Neural progenitor cell (in vitro differentiated cells): ENCODE measurements at regions not wholly inside any gene's neighbourhood (a gene's known extent, or its start where the extent isn't known, plus 50 kb on each side); places are given as distances from the start of the nearest gene placed in this dataset.

Source experiments
- DNase-seq: peaks from one replicate; pipeline ENCODE4 v3.0.0-alpha.2; 2016; ENCODE audit warnings: low spot score
- H2AFZ ChIP-seq: fragments of 200-600 bp; sonication (generic); replicated peaks from 2 replicates; pipeline ENCODE4 v1.6.1; 2016; ENCODE audit warnings: antibody characterized with exemption
- H3F3A ChIP-seq: fragments of 200-600 bp; sonication (generic); 2 replicates; pipeline ENCODE4 v1.6.1; 2016; ENCODE audit warnings: antibody characterized with exemption, low read depth
- H3K27ac ChIP-seq: fragments of 200-600 bp; sonication (generic); 2 replicates; pipeline ENCODE4 v1.5.1; 2016; ENCODE audit warnings: mild to moderate bottlenecking
- H3K27me3 ChIP-seq: fragments of 200-600 bp; sonication (generic); 2 replicates; pipeline ENCODE4 v1.6.1; 2016; ENCODE audit warnings: mild to moderate bottlenecking, moderate library complexity
- H3K36me3 ChIP-seq: fragments of 200-600 bp; sonication (generic); 2 replicates; pipeline ENCODE4 v1.5.1; 2016
- H3K4me1 ChIP-seq: fragments of 200-600 bp; sonication (generic); 2 replicates; pipeline ENCODE4 v1.6.1; 2016; ENCODE audit warnings: mixed run types
- H3K4me2 ChIP-seq: fragments of 200-600 bp; sonication (generic); 2 replicates; pipeline ENCODE4 v1.6.1; 2016
- H3K4me3 ChIP-seq: fragments of 200-600 bp; sonication (generic); 2 replicates; pipeline ENCODE4 v1.5.1; 2016
- H3K79me2 ChIP-seq: fragments of 200-600 bp; sonication (generic); 2 replicates; pipeline ENCODE4 v1.6.1; 2016; ENCODE audit warnings: low read depth
- H3K9ac ChIP-seq: fragments of 200-600 bp; sonication (generic); 2 replicates; pipeline ENCODE4 v1.6.1; 2016
- H3K9me3 ChIP-seq: fragments of 200-600 bp; sonication (generic); 2 replicates; pipeline ENCODE4 v1.5.1; 2016; ENCODE audit warnings: low read depth
- H4K20me1 ChIP-seq: fragments of 200-600 bp; sonication (generic); 2 replicates; pipeline ENCODE4 v1.6.1; 2016; ENCODE audit warnings: low read depth
- H3K27ac Mint-ChIP-seq: 3 replicates; pipeline ENCODE4 v1.8.0; 2021; ENCODE audit warnings: mixed read lengths
- H3K27me3 Mint-ChIP-seq: 2 replicates; pipeline ENCODE4 v1.8.0; 2022; ENCODE audit warnings: low read depth, mild to moderate bottlenecking, inconsistent platforms, moderate library complexity, mixed read lengths; ENCODE audit not compliant: insufficient read depth
- H3K36me3 Mint-ChIP-seq: 3 replicates; pipeline ENCODE4 v1.8.0; 2021; ENCODE audit warnings: mixed read lengths
- H3K4me1 Mint-ChIP-seq: 3 replicates; pipeline ENCODE4 v1.8.0; 2021; ENCODE audit warnings: mixed read lengths
- H3K4me3 Mint-ChIP-seq: 3 replicates; pipeline ENCODE4 v1.8.0; 2021; ENCODE audit warnings: mild to moderate bottlenecking, moderate library complexity, mixed read lengths
- H3K9me3 Mint-ChIP-seq: 3 replicates; pipeline ENCODE4 v1.8.0; 2020; ENCODE audit warnings: mixed read lengths
- EZH2 ChIP-seq: fragments of 200-600 bp; sonication (generic); IDR thresholded peaks from 2 replicates; pipeline ENCODE4 v1.6.1; 2017; ENCODE audit warnings: antibody characterized with exemption, mild to moderate bottlenecking, moderate library complexity
- EZH2phosphoT487 ChIP-seq: fragments of 200-600 bp; sonication (generic); IDR thresholded peaks from 2 replicates; pipeline ENCODE4 v1.6.1; 2017; ENCODE audit warnings: antibody characterized with exemption
- TF ChIP-seq, protein P1 (sequence below): fragments of 200-600 bp; sonication (generic); IDR thresholded peaks from 2 replicates; pipeline ENCODE4 v1.5.1; 2017; ENCODE audit warnings: antibody characterized with exemption, mild to moderate bottlenecking

DNA sequence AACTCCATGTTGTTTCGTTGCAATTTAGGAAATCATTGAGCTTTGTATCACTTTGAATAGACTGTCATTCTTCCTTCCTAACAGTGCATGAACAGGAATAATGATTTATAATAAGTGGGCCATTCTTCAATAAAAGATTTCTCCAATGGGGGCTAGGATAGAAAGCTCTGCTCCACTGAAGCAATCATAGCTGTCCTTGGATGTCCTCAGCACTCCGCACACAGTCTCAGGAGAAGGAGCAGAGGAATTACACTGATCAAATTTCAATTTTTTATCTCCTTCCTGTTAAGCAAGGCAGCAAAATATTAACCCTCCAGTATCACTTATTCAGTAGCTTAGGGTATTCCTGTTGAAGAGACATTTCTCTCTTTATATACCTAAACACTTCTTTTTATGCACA, 532.7 kb upstream of the ST8SIA4 start:
- H3K9me3 ChIP-seq = no peaks in the 10 kb centered on the region
- no peak overlapping the region for H2AFZ ChIP-seq
- Mint-ChIP-seq H3K27me3 (no peaks in the 10 kb centered on the region), H3K36me3 (no peaks in the 10 kb centered on the region), H3K9me3 (no peaks in the 10 kb centered on the region), H3K4me1 (peaks cover 6% of the 10 kb centered on the region), H3K27ac (no peak overlapping the region), H3K4me3 (no peak overlapping the region)
- H3K27me3 ChIP-seq = no peaks in the 10 kb centered on the region
- no peaks in the 10 kb centered on the region for H3F3A ChIP-seq
- DNase-seq = no peak
- no peaks in the 10 kb centered on the region for H3K36me3 ChIP-seq
- no peak overlapping the region for H3K9ac ChIP-seq
- H3K4me3 ChIP-seq = no peak overlapping the region
- no peak overlapping the region for H3K27ac ChIP-seq
- no peaks in the 10 kb centered on the region for H3K79me2 ChIP-seq
- H3K4me1 ChIP-seq = no peaks in the 10 kb centered on the region
- H4K20me1 ChIP-seq = no peaks in the 10 kb centered on the region
- TF ChIP-seq, protein P1, sequence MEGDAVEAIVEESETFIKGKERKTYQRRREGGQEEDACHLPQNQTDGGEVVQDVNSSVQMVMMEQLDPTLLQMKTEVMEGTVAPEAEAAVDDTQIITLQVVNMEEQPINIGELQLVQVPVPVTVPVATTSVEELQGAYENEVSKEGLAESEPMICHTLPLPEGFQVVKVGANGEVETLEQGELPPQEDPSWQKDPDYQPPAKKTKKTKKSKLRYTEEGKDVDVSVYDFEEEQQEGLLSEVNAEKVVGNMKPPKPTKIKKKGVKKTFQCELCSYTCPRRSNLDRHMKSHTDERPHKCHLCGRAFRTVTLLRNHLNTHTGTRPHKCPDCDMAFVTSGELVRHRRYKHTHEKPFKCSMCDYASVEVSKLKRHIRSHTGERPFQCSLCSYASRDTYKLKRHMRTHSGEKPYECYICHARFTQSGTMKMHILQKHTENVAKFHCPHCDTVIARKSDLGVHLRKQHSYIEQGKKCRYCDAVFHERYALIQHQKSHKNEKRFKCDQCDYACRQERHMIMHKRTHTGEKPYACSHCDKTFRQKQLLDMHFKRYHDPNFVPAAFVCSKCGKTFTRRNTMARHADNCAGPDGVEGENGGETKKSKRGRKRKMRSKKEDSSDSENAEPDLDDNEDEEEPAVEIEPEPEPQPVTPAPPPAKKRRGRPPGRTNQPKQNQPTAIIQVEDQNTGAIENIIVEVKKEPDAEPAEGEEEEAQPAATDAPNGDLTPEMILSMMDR = no peak
- TF ChIP-seq EZH2 (no peak), EZH2phosphoT487 (no peak)
- no peak overlapping the region for H3K4me2 ChIP-seq

DNA sequence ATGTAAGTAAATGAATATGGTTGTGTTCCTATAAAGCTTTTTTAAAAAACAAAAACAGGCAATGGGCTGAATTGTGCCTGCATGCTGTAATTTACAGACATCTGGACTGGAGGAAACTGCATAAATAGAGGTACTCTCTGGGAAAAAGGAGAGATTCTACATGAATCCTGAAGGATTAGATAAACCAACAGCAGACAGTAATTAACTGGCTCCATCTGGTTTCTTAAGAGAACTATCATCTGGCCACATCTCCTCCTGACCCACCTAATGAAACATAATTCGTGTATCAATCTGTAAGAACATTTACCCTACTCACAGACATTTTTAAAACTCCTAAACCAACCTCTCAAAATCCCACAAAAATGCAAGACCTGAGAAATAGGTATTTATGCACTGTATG, 528.1 kb upstream of the ST8SIA4 start:
- no peak overlapping the region for H3K4me2 ChIP-seq
- H4K20me1 ChIP-seq = no peaks in the 10 kb centered on the region
- H3K27me3 ChIP-seq = no peaks in the 10 kb centered on the region
- H3K4me3 Mint-ChIP-seq = no peak overlapping the region
- H3K27me3 Mint-ChIP-seq = no peaks in the 10 kb centered on the region
- no peaks in the 10 kb centered on the region for H3K36me3 ChIP-seq
- no peak for DNase-seq
- H3K9me3 Mint-ChIP-seq = no peaks in the 10 kb centered on the region
- H3K4me3 ChIP-seq = no peak overlapping the region
- peaks cover 6% of the 10 kb centered on the region for H3K4me1 Mint-ChIP-seq
- no peaks in the 10 kb centered on the region for H3F3A ChIP-seq
- H3K79me2 ChIP-seq = no peaks in the 10 kb centered on the region
- no peaks in the 10 kb centered on the region for H3K36me3 Mint-ChIP-seq
- H3K27ac ChIP-seq = no peak overlapping the region
- H3K9ac ChIP-seq = no peak overlapping the region
- no peaks in the 10 kb centered on the region for H3K4me1 ChIP-seq
- TF ChIP-seq EZH2 (no peak), EZH2phosphoT487 (no peak)
- TF ChIP-seq, protein P1 = no peak
- no peak overlapping the region for H3K27ac Mint-ChIP-seq
- no peak overlapping the region for H2AFZ ChIP-seq
- no peaks in the 10 kb centered on the region for H3K9me3 ChIP-seq

DNA sequence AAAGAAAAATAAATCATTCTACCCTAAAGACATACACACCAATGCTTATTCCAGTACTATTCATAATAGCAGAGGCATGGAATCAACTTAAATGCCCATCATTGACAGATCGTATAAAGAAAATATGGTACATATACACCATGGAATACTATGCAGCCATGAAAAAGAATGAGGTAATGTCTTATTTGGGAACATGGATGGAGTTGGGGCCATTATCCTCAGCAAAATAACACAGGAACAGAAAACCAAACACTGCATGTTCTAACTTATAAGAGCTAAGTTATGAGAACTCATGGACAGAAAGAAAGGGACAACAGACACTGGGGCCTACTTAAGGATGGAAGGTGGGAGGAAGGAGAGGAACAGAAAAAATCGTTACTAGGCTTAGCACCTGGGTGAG, 527.5 kb upstream of the ST8SIA4 start:
- Mint-ChIP-seq H3K27me3 (no peaks in the 10 kb centered on the region), H3K9me3 (no peaks in the 10 kb centered on the region), H3K27ac (no peak overlapping the region), H3K4me1 (peaks cover under 1% of the 10 kb centered on the region), H3K4me3 (no peak overlapping the region), H3K36me3 (no peaks in the 10 kb centered on the region)
- no peak overlapping the region for H3K27ac ChIP-seq
- H4K20me1 ChIP-seq = no peaks in the 10 kb centered on the region
- no peaks in the 10 kb centered on the region for H3K36me3 ChIP-seq
- no peak for DNase-seq
- H3K4me3 ChIP-seq = no peak overlapping the region
- H3K9me3 ChIP-seq = no peaks in the 10 kb centered on the region
- H3K4me2 ChIP-seq = no peak overlapping the region
- no peak overlapping the region for H3K9ac ChIP-seq
- H3K4me1 ChIP-seq = no peaks in the 10 kb centered on the region
- TF ChIP-seq EZH2phosphoT487 = no peak
- TF ChIP-seq, protein P1 = no peak
- no peak for TF ChIP-seq EZH2
- H3F3A ChIP-seq = no peaks in the 10 kb centered on the region
- no peaks in the 10 kb centered on the region for H3K27me3 ChIP-seq
- H3K79me2 ChIP-seq = no peaks in the 10 kb centered on the region
- H2AFZ ChIP-seq = no peak overlapping the region

DNA sequence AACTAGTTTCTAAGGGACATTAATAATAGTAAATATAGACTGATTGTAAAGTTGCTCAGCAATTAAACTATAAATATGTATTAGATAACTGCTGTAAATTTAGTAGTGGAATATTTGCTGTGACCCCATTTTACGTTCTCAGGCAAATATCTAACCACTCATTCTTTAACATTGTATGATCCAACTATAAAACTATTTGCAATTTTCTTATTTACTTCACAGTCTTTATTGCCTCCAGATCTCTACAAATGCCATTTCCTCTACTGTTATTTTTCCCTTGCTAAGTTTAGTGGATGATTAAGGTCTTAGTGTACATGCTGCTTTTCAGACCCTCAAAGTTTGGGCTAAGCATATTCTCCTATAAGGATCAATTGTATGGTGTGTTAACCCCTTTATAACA, 526.2 kb upstream of the ST8SIA4 start:
- H3K36me3 ChIP-seq = no peaks in the 10 kb centered on the region
- no peaks in the 10 kb centered on the region for H3K27me3 Mint-ChIP-seq
- no peaks in the 10 kb centered on the region for H3K36me3 Mint-ChIP-seq
- no peak overlapping the region for H3K9ac ChIP-seq
- H3K9me3 Mint-ChIP-seq = no peaks in the 10 kb centered on the region
- H3K9me3 ChIP-seq = no peaks in the 10 kb centered on the region
- no peak overlapping the region for H3K4me3 ChIP-seq
- H3F3A ChIP-seq = no peaks in the 10 kb centered on the region
- H3K4me3 Mint-ChIP-seq = no peak overlapping the region
- no peaks in the 10 kb centered on the region for H4K20me1 ChIP-seq
- H2AFZ ChIP-seq = no peak overlapping the region
- no peaks in the 10 kb centered on the region for H3K27me3 ChIP-seq
- no peaks in the 10 kb centered on the region for H3K79me2 ChIP-seq
- H3K4me1 Mint-ChIP-seq = no peaks in the 10 kb centered on the region
- no peak for DNase-seq
- no peaks in the 10 kb centered on the region for H3K4me1 ChIP-seq
- TF ChIP-seq EZH2 (no peak), EZH2phosphoT487 (no peak)
- TF ChIP-seq, protein P1 = no peak
- no peak overlapping the region for H3K27ac ChIP-seq
- H3K4me2 ChIP-seq = no peak overlapping the region
- H3K27ac Mint-ChIP-seq = no peak overlapping the region
